WERI-Rb-1 (cell line): ENCODE measurements at regions not wholly inside any gene's neighbourhood (a gene's known extent, or its start where the extent isn't known, plus 50 kb on each side); places are given as distances from the start of the nearest gene placed in this dataset.
A peak's percentile ranks its signal among the peaks of the same experiment; 100 is the strongest.
"Not testable (repeated sequence)": the region's sequence is repeated elsewhere in the genome, so short reads cannot be mapped to it uniquely, and the experiment has no call there.

Source experiments
- DNase-seq: peaks from one replicate; pipeline ENCODE4 v3.0.0-alpha.2; 2020
- H3K27ac ChIP-seq: fragments of 250-450 bp; sonication (Bioruptor Pico); 2 replicates; pipeline ENCODE4 v1.5.1; 2020; ENCODE audit warnings: mild to moderate bottlenecking, moderate library complexity
- H3K27me3 ChIP-seq: fragments of 250-450 bp; sonication (Bioruptor Pico); 2 replicates; pipeline ENCODE4 v1.5.1; 2021; ENCODE audit warnings: mild to moderate bottlenecking, low read depth, moderate library complexity; ENCODE audit not compliant: insufficient read depth, severe bottlenecking
- H3K36me3 ChIP-seq: fragments of 250-450 bp; sonication (Bioruptor Pico); 2 replicates; pipeline ENCODE4 v1.5.1; 2020; ENCODE audit warnings: mild to moderate bottlenecking, moderate library complexity
- H3K4me3 ChIP-seq: 2 replicates; pipeline ENCODE4 v1.5.1; 2011; ENCODE audit warnings: low read depth, mild to moderate bottlenecking, control low read depth, low read length
- H3K9me3 ChIP-seq: fragments of 250-450 bp; sonication (Bioruptor Pico); 2 replicates; pipeline ENCODE4 v1.5.1; 2021; ENCODE audit warnings: mild to moderate bottlenecking, moderate library complexity; ENCODE audit not compliant: severe bottlenecking
- TF ChIP-seq, protein P1 (sequence below): IDR thresholded peaks from 2 replicates; pipeline ENCODE4 v1.5.1; 2011; ENCODE audit warnings: low read depth, mild to moderate bottlenecking, control low read depth, inconsistent platforms, low read length

DNA sequence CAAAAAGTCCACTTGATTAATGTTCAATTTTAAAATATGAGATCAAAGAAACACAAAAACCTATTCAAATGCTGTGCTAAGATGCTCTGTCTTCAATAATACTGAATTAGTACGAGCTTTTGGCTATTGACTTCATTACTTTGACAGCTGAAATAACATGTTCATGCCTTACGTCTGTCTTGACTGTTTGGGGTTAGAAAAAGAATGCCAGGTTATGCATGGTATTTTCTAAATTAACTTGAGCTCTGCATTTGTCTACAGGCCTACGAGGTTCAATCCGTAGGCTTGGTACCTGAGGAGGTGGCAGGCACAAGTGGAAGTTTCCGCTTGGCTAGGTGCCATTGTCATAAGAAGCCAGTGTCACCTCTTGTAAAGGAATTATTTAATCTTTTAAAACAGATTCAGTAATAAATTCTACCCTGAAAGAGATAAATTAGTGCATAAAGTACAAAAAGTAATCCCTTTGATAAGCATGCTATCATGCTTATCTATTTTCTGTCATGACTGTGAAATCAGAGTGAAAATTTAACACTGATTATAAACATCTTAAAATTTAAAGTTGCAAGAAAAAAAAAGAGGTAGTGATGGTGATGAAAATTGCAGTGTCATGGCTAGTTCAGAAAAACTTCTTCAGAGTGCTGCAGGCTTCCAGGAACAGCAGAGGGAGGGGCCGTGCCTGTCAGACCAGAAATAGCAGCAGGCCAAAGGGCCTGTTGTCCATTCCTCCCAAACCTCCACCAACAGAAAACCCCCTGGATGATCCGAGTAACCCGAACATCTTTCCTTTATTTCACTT, 115.7 kb downstream of the ARRDC4 start:
- no peaks in the 10 kb centered on the region for H3K9me3 ChIP-seq
- TF ChIP-seq, protein P1, sequence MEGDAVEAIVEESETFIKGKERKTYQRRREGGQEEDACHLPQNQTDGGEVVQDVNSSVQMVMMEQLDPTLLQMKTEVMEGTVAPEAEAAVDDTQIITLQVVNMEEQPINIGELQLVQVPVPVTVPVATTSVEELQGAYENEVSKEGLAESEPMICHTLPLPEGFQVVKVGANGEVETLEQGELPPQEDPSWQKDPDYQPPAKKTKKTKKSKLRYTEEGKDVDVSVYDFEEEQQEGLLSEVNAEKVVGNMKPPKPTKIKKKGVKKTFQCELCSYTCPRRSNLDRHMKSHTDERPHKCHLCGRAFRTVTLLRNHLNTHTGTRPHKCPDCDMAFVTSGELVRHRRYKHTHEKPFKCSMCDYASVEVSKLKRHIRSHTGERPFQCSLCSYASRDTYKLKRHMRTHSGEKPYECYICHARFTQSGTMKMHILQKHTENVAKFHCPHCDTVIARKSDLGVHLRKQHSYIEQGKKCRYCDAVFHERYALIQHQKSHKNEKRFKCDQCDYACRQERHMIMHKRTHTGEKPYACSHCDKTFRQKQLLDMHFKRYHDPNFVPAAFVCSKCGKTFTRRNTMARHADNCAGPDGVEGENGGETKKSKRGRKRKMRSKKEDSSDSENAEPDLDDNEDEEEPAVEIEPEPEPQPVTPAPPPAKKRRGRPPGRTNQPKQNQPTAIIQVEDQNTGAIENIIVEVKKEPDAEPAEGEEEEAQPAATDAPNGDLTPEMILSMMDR: no peak
- no peak for DNase-seq
- no peak overlapping the region for H3K4me3 ChIP-seq
- no peaks in the 10 kb centered on the region for H3K36me3 ChIP-seq
- H3K27me3 ChIP-seq: peaks cover 58% of the 10 kb centered on the region
- H3K27ac ChIP-seq: no peak overlapping the region

DNA sequence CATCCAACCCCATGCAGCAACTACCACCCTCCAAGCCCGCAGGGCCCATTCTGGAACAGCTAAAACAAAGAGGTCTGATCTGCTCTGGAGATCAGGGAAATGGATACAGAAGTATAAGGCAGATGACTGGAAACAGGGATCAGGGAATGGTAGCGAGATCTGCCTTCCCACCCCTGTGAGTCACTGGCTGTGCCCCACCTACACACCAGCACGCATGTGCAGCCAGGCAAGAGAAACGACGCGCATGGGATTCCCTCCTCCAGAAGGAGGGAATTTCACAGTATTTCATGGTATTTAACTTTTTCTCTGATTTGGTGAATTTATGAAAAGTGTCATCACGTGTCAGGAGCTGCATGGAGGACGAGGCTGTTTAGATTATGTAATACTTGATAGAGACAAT, 116.7 kb downstream of the ARRDC4 start:
- H3K27ac ChIP-seq: no peak overlapping the region
- no peak overlapping the region for H3K4me3 ChIP-seq
- peaks cover 62% of the 10 kb centered on the region for H3K27me3 ChIP-seq
- no peaks in the 10 kb centered on the region for H3K36me3 ChIP-seq
- no peaks in the 10 kb centered on the region for H3K9me3 ChIP-seq
- TF ChIP-seq, protein P1: no peak
- no peak for DNase-seq

DNA sequence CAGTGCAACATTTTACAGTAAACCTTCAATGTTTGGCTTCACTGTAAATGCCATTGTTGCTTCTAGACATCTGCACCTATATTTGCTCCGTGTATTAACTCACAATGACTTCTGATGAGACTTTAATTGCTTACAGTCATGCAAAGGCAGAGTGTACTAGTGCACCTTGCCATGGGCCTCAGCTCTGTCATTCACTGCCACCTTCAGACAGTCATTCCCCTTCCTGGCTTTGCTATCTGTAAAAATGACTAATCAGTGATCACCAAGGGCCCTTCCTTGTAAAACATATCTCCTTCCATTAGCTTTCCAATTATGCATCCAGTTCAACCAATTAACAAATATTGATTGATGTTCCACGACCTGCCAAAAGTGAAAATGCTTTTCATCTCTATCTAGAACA, 120.3 kb downstream of the ARRDC4 start:
- H3K4me3 ChIP-seq: no peak overlapping the region
- peaks cover 64% of the 10 kb centered on the region for H3K27me3 ChIP-seq
- H3K27ac ChIP-seq: no peak overlapping the region
- H3K9me3 ChIP-seq: no peaks in the 10 kb centered on the region
- TF ChIP-seq, protein P1: no peak
- H3K36me3 ChIP-seq: no peaks in the 10 kb centered on the region
- no peak for DNase-seq

DNA sequence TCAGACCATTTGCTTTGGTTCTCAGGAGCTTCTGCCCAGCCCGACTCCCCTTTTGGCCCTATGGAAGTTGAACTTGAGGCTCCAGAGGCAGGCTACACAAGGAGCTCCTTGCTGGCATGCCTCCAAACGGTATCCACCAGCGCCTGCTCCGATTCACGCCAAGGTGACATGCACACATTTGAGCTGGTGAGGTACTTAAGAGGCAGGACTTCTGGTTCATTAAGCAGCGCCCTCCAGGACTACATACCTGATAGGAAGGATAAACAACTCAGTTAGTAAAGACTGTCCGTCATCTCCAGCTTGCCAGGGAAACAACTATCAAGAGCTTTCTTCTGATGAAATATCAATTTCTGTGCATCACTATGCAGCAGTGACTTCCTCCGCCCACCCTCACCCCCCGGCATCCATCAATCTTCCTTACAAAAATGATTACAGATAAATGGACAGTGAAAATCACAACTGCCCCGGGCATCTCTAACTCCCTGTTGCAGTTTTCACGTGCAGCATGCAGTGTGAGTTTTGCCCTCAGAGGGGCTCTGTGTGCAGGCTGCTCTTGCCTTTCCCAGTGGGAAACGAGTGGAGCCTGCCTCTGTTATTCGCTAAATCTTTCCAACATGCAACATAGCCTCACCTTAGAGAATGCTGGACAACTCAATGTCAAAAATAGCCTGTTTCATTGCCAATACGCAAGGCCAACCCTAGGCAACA, 122.9 kb downstream of the ARRDC4 start:
- Histone ChIP-seq H3K27me3 (peaks cover 60% of the 10 kb centered on the region), H3K4me3 (no peak overlapping the region)
- DNase-seq: no peak

DNA sequence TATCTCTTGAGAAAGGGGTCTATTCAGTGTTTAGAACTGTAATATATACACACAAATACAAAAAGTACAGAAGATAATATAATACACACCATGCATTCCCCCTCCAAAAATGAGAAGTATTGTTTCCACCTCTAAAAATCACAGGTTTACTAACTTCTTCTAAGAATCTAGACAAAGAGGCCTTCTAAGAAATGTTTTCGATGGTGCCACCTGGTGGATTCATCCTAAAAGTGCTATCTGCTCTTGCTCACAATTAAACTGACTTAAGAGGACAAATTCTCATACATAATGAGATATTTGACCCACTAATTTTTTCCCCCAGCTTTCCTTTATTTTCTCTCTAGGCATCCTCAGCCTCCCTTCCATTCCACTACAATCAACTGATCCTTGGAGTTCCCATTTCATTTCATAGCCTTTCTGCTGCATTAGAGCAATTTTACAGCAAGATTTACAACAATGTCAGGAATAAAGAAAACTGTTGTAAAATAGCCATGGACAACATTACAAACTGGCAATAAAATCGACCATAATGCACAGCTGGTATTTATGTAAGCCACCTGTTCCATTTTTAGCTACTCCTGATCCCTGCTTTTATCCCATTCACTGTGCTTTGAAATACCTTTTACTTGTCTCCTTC, 124.6 kb downstream of the ARRDC4 start:
- no peak overlapping the region for H3K27ac ChIP-seq
- DNase-seq: peak; percentile 16
- peaks cover 52% of the 10 kb centered on the region for H3K27me3 ChIP-seq
- no peaks in the 10 kb centered on the region for H3K36me3 ChIP-seq
- no peak overlapping the region for H3K4me3 ChIP-seq
- H3K9me3 ChIP-seq: no peaks in the 10 kb centered on the region
- TF ChIP-seq, protein P1: peak; percentile 33; the same call in 1 of the 2 replicates

More for the DNA sequence above, 122.9 kb downstream of the ARRDC4 start:
- no peaks in the 10 kb centered on the region for H3K36me3 ChIP-seq
- TF ChIP-seq, protein P1: no peak
- H3K27ac ChIP-seq: no peak overlapping the region
- no peaks in the 10 kb centered on the region for H3K9me3 ChIP-seq

DNA sequence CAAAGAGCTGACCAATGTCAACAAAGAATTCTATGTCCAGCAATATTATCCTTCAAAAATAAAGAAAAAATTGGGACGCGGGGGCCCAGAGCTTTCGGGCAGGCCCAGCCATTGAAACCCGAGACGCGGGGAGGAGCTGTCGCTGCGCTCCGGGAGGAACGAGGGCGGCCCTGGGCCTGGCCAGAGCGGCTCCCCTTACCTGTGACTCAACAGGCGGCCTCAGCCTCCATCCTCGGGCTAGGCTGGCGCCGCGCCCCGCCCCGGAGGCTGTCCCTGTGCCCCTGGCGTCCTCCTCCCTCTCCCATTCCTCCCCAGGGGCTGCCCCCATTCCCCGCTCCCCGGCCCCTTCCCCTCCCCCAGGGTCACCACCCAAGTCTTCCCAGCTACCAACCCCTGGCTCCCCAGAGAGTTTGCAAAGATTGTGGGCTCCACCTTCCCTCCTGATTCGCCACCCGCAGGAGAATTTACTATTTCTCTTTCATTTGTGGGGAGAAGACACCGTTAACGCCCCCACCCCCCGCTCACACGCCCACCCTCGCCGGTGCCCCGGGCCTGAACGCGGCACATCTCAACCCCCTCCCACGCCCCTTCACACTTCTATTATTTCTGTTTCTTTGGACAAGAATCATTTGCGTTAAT, 127.9 kb downstream of the ARRDC4 start:
- H3K9me3 ChIP-seq, H3K27ac ChIP-seq, DNase-seq: not testable (repeated sequence)

DNA sequence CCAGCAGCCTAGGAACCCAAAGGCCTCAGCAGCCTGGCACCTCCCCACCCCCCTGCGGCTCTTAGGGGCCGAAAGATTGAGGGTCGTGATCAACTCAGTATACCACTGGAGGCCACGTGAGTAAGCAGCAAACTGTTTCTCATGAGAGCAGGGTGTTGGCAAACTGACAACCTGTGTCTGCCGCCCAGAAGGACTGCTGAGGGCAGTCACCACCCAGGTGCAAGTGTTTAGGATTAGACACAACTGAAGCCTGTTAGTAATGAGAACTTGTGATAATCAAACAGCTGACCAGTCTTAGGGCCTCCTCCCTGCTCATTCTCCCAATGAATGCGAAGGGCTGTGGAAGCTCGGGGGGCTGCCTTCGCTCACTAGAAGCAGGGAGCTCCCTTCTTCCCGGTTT, 128.8 kb downstream of the ARRDC4 start:
- H3K27ac ChIP-seq, H3K9me3 ChIP-seq, H3K36me3 ChIP-seq, DNase-seq, H3K4me3 ChIP-seq: not testable (repeated sequence)
- H3K27me3 ChIP-seq: peaks cover 36% of the 10 kb centered on the region

More for the DNA sequence above, 127.9 kb downstream of the ARRDC4 start:
- not testable (repeated sequence) for H3K36me3 ChIP-seq, H3K4me3 ChIP-seq
- peaks cover 45% of the 10 kb centered on the region for H3K27me3 ChIP-seq

DNA sequence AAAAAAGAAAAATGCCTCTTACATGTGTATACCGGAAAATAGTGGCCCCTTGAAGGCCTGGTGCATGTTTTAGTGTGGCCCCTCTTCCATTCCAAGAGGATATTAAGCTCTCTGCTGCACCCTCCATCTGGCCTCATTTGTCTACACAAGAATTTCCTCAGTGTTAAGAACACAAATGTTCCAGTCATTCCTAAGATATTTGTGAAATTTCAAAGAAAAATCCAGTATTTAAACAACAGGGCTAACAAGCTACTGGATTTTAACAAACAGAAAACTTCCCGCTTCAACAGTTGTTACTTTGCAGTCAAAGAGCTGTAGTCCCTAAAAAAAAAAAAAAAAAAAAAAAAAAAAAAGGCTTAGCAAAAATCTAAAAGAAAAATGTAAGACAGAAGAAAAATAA, 137.5 kb downstream of the ARRDC4 start:
- peaks cover 23% of the 10 kb centered on the region for H3K27me3 ChIP-seq
- H3K4me3 ChIP-seq, H3K36me3 ChIP-seq, H3K27ac ChIP-seq, H3K9me3 ChIP-seq, DNase-seq: not testable (repeated sequence)
